Keratinocyte (primary cell): ENCODE measurements at regions not wholly inside any gene's neighbourhood (a gene's known extent, or its start where the extent isn't known, plus 50 kb on each side); places are given as distances from the start of the nearest gene placed in this dataset.

Experiments used
- EZH2 ChIP-seq: IDR thresholded peaks from one replicate; pipeline ENCODE4 v1.6.1; 2012; ENCODE audit warnings: inconsistent platforms, mild to moderate bottlenecking, low read length, moderate library complexity
- TF ChIP-seq, protein P1 (sequence below), 3 experiments: IDR thresholded peaks in 1 of 3; conservative IDR thresholded peaks in 1 of 3; optimal IDR thresholded peaks in 1 of 3; 2 replicates in 2 of 3; 3 replicates in 1 of 3; pipeline versions ENCODE3 to v1.5.1; 2011; ENCODE audit warnings: low read length in 3 of 3, mild to moderate bottlenecking in 3 of 3, moderate library complexity in 2 of 3, control low read depth in 1 of 3, inconsistent platforms in 1 of 3; ENCODE audit not compliant: insufficient read depth in 2 of 3; ENCODE audit errors: extremely low read depth in 1 of 3

DNA sequence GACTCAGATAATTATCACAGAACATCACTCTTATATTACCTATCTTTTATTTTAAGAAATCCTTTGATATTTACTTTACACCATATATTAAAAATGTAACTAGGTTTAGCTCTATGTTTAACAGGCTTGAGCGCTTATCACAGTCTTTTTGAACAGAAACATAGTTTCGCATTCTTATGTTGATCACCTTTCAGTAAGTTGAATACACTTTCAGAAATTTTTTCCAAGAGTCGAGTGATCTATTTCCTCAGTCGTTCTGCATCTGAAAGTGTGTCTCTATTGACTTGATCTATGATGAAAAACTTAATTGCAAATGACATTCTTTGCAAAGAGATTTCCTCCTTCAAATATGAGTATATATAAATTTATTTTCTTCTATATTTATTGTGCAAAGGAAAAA, 516.6 kb upstream of the KCNMB2 start:
- TF ChIP-seq, protein P1, sequence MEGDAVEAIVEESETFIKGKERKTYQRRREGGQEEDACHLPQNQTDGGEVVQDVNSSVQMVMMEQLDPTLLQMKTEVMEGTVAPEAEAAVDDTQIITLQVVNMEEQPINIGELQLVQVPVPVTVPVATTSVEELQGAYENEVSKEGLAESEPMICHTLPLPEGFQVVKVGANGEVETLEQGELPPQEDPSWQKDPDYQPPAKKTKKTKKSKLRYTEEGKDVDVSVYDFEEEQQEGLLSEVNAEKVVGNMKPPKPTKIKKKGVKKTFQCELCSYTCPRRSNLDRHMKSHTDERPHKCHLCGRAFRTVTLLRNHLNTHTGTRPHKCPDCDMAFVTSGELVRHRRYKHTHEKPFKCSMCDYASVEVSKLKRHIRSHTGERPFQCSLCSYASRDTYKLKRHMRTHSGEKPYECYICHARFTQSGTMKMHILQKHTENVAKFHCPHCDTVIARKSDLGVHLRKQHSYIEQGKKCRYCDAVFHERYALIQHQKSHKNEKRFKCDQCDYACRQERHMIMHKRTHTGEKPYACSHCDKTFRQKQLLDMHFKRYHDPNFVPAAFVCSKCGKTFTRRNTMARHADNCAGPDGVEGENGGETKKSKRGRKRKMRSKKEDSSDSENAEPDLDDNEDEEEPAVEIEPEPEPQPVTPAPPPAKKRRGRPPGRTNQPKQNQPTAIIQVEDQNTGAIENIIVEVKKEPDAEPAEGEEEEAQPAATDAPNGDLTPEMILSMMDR (optimal IDR thresholded peaks at IDR 0.05 in 1 of 3, IDR thresholded peaks at IDR 0.05 in 1 of 3, conservative IDR thresholded peaks at IDR 0.05 in 1 of 3; ENCODE audit: extremely low read depth in 1 of 3, insufficient read depth in 2 of 3, low read length in 3 of 3) = no peak
- TF ChIP-seq EZH2 = no peak
